ENCODE measurements at regions not wholly inside any gene's neighbourhood (a gene's known extent, or its start where the extent isn't known, plus 50 kb on each side); places are given as distances from the start of the nearest gene placed in this dataset.

DNA sequence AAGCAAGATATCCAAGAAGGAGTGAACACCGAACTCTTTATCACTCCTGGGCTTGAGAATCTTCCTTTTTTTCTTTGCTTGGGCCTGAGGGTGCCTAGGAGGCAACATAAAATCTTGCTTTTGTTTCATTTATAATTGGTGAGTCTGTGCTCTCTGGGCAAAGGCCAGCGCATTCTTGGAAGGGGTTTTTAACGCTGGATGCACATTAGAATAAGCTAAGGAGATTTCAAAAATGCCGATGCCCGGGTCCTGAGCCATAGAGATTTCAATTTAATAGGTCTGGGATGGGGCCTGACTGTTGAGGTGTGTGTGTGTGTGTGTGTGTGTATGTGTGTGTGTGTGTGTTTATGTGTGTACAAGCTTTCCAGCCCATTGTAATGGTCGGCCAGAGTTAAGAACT, 62.0 kb upstream of the SORCS3 start:
- ChIA-PET POLR2A (no interaction called here), CTCF (interaction anchor here (0.5 to 4.5 kb wide), 11 partner anchors 10 to 806 kb away, joined by 3 to 26 read pairs (median 8); no protein-coding TSS in a partner anchor)
- Histone ChIP-seq H3K36me3 (ENCODE audit: control insufficient read depth in 2 of 2, insufficient read depth in 1 of 2, low read length in 2 of 2) (no peaks in the 10 kb centered on the region), H3K4me1 (ENCODE audit: control insufficient read depth, insufficient read depth, low read length) (no peaks in the 10 kb centered on the region), H3K4me3 (ENCODE audit: low read depth, low read length) (no peak overlapping the region), H3K9me3 (ENCODE audit: control insufficient read depth, insufficient read depth, low read depth, low read length) (no peaks in the 10 kb centered on the region), H3K27ac (ENCODE audit: extremely low read depth, low read depth, low read length) (no peak overlapping the region)
- TF ChIP-seq HOXA7 (CRISPR knock-in tag; IDR thresholded peaks at IDR 0.05; ENCODE audit: borderline replicate concordance) (no peak), ZNF626 (tag by site-specific recombination; IDR thresholded peaks at IDR 0.05) (no peak), EGR2 (tag by site-specific recombination; IDR thresholded peaks at IDR 0.05; ENCODE audit: low read depth) (no peak), ZNF211 (tag by site-specific recombination; IDR thresholded peaks at IDR 0.05; ENCODE audit: low read depth) (no peak)
- TF ChIP-seq, protein P1, sequence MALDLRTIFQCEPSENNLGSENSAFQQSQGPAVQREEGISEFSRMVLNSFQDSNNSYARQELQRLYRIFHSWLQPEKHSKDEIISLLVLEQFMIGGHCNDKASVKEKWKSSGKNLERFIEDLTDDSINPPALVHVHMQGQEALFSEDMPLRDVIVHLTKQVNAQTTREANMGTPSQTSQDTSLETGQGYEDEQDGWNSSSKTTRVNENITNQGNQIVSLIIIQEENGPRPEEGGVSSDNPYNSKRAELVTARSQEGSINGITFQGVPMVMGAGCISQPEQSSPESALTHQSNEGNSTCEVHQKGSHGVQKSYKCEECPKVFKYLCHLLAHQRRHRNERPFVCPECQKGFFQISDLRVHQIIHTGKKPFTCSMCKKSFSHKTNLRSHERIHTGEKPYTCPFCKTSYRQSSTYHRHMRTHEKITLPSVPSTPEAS (tag by site-specific recombination; IDR thresholded peaks at IDR 0.05), result 0 out of 2 replicates have a peak, but pooled peaks have one; percentile 18
- TF ChIP-seq, protein P2, sequence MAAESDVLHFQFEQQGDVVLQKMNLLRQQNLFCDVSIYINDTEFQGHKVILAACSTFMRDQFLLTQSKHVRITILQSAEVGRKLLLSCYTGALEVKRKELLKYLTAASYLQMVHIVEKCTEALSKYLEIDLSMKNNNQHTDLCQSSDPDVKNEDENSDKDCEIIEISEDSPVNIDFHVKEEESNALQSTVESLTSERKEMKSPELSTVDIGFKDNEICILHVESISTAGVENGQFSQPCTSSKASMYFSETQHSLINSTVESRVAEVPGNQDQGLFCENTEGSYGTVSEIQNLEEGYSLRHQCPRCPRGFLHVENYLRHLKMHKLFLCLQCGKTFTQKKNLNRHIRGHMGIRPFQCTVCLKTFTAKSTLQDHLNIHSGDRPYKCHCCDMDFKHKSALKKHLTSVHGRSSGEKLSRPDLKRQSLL (tag by site-specific recombination; IDR thresholded peaks at IDR 0.05), result no peak
- TF ChIP-seq, protein P3, sequence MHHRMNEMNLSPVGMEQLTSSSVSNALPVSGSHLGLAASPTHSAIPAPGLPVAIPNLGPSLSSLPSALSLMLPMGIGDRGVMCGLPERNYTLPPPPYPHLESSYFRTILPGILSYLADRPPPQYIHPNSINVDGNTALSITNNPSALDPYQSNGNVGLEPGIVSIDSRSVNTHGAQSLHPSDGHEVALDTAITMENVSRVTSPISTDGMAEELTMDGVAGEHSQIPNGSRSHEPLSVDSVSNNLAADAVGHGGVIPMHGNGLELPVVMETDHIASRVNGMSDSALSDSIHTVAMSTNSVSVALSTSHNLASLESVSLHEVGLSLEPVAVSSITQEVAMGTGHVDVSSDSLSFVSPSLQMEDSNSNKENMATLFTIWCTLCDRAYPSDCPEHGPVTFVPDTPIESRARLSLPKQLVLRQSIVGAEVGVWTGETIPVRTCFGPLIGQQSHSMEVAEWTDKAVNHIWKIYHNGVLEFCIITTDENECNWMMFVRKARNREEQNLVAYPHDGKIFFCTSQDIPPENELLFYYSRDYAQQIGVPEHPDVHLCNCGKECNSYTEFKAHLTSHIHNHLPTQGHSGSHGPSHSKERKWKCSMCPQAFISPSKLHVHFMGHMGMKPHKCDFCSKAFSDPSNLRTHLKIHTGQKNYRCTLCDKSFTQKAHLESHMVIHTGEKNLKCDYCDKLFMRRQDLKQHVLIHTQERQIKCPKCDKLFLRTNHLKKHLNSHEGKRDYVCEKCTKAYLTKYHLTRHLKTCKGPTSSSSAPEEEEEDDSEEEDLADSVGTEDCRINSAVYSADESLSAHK (tag by site-specific recombination; IDR thresholded peaks at IDR 0.05), result no peak

DNA sequence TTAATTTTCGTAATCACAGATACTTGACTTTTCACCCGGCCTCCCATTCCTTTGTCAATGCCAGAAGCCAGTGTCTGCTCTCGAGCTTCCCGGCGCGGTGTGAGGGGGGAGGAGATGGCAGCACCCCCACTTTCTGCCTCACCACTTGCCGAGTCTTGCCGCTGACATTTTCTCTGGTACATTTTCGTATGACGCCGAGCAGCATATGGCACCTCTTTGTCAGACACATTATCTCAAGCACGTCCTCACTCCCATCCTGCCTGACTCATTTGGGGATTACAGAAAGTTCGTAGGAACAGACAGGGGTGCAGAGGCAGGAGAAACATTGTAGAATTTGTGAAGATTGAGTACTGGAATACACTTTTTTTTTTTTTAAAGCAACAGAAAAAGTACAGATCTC, 60.8 kb upstream of the SORCS3 start:
- Histone ChIP-seq H3K36me3 (ENCODE audit: control insufficient read depth in 2 of 2, insufficient read depth in 1 of 2, low read length in 2 of 2) (no peaks in the 10 kb centered on the region), H3K9me3 (ENCODE audit: control insufficient read depth, insufficient read depth, low read depth, low read length) (no peaks in the 10 kb centered on the region), H3K4me1 (ENCODE audit: control insufficient read depth, insufficient read depth, low read length) (no peaks in the 10 kb centered on the region), H3K4me3 (ENCODE audit: low read depth, low read length) (no peak overlapping the region), H3K27ac (ENCODE audit: extremely low read depth, low read depth, low read length) (no peak overlapping the region)
- no peak for TF ChIP-seq ZNF157 (tag by site-specific recombination; IDR thresholded peaks at IDR 0.05)
- TF ChIP-seq MYNN (tag by site-specific recombination; IDR thresholded peaks at IDR 0.05; ENCODE audit: borderline replicate concordance), result no peak
- no peak for TF ChIP-seq PRDM1 (tag by site-specific recombination; IDR thresholded peaks at IDR 0.05)
- TF ChIP-seq ZSCAN23 (tag by site-specific recombination; IDR thresholded peaks at IDR 0.05), result no peak
- TF ChIP-seq, protein P4, sequence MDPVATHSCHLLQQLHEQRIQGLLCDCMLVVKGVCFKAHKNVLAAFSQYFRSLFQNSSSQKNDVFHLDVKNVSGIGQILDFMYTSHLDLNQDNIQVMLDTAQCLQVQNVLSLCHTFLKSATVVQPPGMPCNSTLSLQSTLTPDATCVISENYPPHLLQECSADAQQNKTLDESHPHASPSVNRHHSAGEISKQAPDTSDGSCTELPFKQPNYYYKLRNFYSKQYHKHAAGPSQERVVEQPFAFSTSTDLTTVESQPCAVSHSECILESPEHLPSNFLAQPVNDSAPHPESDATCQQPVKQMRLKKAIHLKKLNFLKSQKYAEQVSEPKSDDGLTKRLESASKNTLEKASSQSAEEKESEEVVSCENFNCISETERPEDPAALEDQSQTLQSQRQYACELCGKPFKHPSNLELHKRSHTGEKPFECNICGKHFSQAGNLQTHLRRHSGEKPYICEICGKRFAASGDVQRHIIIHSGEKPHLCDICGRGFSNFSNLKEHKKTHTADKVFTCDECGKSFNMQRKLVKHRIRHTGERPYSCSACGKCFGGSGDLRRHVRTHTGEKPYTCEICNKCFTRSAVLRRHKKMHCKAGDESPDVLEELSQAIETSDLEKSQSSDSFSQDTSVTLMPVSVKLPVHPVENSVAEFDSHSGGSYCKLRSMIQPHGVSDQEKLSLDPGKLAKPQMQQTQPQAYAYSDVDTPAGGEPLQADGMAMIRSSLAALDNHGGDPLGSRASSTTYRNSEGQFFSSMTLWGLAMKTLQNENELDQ (tag by site-specific recombination; IDR thresholded peaks at IDR 0.05; ENCODE audit: low read depth), result no peak
- no peak for TF ChIP-seq ZNF791 (tag by site-specific recombination; IDR thresholded peaks at IDR 0.05)
- TF ChIP-seq TRIM28 (IDR thresholded peaks at IDR 0.05; ENCODE audit: borderline replicate concordance, low read length), result no peak
- TF ChIP-seq, protein P2 (tag by site-specific recombination; IDR thresholded peaks at IDR 0.05), result no peak
- TF ChIP-seq ZNF561 (tag by site-specific recombination; IDR thresholded peaks at IDR 0.05; ENCODE audit: borderline replicate concordance), result no peak
- TF ChIP-seq ZNF707 (tag by site-specific recombination; IDR thresholded peaks at IDR 0.05), result no peak
- TF ChIP-seq ZFHX2 (tag by site-specific recombination; conservative IDR thresholded peaks at IDR 0.05), result no peak
- TF ChIP-seq, protein P3 (tag by site-specific recombination; IDR thresholded peaks at IDR 0.05), result no peak
- TF ChIP-seq RBAK (tag by site-specific recombination; IDR thresholded peaks at IDR 0.05), result no peak
- TF ChIP-seq GLIS1 (tag by site-specific recombination; IDR thresholded peaks at IDR 0.05), result no peak
- TF ChIP-seq, protein P5, sequence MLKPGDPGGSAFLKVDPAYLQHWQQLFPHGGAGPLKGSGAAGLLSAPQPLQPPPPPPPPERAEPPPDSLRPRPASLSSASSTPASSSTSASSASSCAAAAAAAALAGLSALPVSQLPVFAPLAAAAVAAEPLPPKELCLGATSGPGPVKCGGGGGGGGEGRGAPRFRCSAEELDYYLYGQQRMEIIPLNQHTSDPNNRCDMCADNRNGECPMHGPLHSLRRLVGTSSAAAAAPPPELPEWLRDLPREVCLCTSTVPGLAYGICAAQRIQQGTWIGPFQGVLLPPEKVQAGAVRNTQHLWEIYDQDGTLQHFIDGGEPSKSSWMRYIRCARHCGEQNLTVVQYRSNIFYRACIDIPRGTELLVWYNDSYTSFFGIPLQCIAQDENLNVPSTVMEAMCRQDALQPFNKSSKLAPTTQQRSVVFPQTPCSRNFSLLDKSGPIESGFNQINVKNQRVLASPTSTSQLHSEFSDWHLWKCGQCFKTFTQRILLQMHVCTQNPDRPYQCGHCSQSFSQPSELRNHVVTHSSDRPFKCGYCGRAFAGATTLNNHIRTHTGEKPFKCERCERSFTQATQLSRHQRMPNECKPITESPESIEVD (tag by site-specific recombination; IDR thresholded peaks at IDR 0.05), result no peak
- no peak for TF ChIP-seq KLF9 (tag by site-specific recombination; IDR thresholded peaks at IDR 0.05; ENCODE audit: low read depth)
- no peak for TF ChIP-seq ZNF146 (tag by site-specific recombination; IDR thresholded peaks at IDR 0.05)
- CTCF ChIA-PET, result interaction anchor here (0.6 to 4.5 kb wide), 17 partner anchors 9 to 1010 kb away, joined by 3 to 26 read pairs (median 4); no protein-coding TSS in a partner anchor
- POLR2A ChIA-PET, result no interaction called here
